SJSA1 (cell line): ENCODE measurements at regions not wholly inside any gene's neighbourhood (a gene's known extent, or its start where the extent isn't known, plus 50 kb on each side); places are given as distances from the start of the nearest gene placed in this dataset.
"Not testable (repeated sequence)": the region's sequence is repeated elsewhere in the genome, so short reads cannot be mapped to it uniquely, and the experiment has no call there.

ENCODE experiments used
- DNase-seq, 2 experiments: peaks; one replicate each; pipeline ENCODE4 v3.0.0-alpha.2; 2015 to 2020; ENCODE audit warnings: low spot score in 2 of 2, low read depth in 1 of 2
- H3K27ac ChIP-seq: fragments of 250-450 bp; sonication (Bioruptor Pico); 2 replicates; pipeline ENCODE4 v1.5.1; 2020; ENCODE audit warnings: mild to moderate bottlenecking, moderate library complexity
- H3K27me3 ChIP-seq: fragments of 250-450 bp; sonication (Bioruptor Pico); replicated peaks from 2 replicates; pipeline ENCODE4 v1.5.1; 2020; ENCODE audit warnings: mild to moderate bottlenecking, moderate library complexity
- H3K36me3 ChIP-seq: fragments of 250-450 bp; sonication (Bioruptor Pico); 2 replicates; pipeline ENCODE4 v1.5.1; 2020; ENCODE audit warnings: mild to moderate bottlenecking
- H3K4me1 ChIP-seq: fragments of 250-450 bp; sonication (Bioruptor Pico); replicated peaks from 2 replicates; pipeline ENCODE4 v1.6.1; 2021; ENCODE audit warnings: mild to moderate bottlenecking
- H3K4me3 ChIP-seq: fragments of 250-450 bp; sonication (Bioruptor Pico); 2 replicates; pipeline ENCODE4 v1.5.1; 2020; ENCODE audit warnings: mild to moderate bottlenecking
- H3K9me3 ChIP-seq: fragments of 250-450 bp; sonication (Bioruptor Pico); replicated peaks from 2 replicates; pipeline ENCODE4 v1.5.1; 2020; ENCODE audit warnings: mild to moderate bottlenecking

- no peaks in the 10 kb centered on the region for H3K9me3 ChIP-seq
Measured at GRCh38 chr20:26135325-26136110, 438.9 kb upstream of the ZNF337 start.

GRCh38 chr20:26134606-26135005 is 438.0 kb upstream of the ZNF337 start:
- Histone ChIP-seq H3K36me3 (no peaks in the 10 kb centered on the region), H3K4me3 (no peak overlapping the region), H3K9me3 (no peaks in the 10 kb centered on the region), H3K27ac (no peak overlapping the region), H3K27me3 (no peaks in the 10 kb centered on the region), H3K4me1 (no peaks in the 10 kb centered on the region)
- DNase-seq, result no peak

More at GRCh38 chr20:26135325-26136110, 438.9 kb upstream of the ZNF337 start:
- Histone ChIP-seq H3K27me3 (no peaks in the 10 kb centered on the region), H3K27ac (no peak overlapping the region), H3K4me1 (no peaks in the 10 kb centered on the region), H3K36me3 (no peaks in the 10 kb centered on the region), H3K4me3 (no peak overlapping the region)
- DNase-seq, result no peak

GRCh38 chr20:26133794-26134193 is 437.1 kb upstream of the ZNF337 start:
- not testable (repeated sequence) for H3K4me1 ChIP-seq, H3K27ac ChIP-seq, H3K4me3 ChIP-seq, DNase-seq, H3K36me3 ChIP-seq, H3K27me3 ChIP-seq, H3K9me3 ChIP-seq

GRCh38 chr20:26120920-26121319 is 424.3 kb upstream of the ZNF337 start:
- H3K27me3 ChIP-seq, DNase-seq, H3K4me1 ChIP-seq, H3K36me3 ChIP-seq, H3K4me3 ChIP-seq, H3K27ac ChIP-seq, H3K9me3 ChIP-seq: not testable (repeated sequence)

- not testable (repeated sequence) for H3K4me3 ChIP-seq, H3K36me3 ChIP-seq, DNase-seq, H3K27ac ChIP-seq, H3K27me3 ChIP-seq, H3K4me1 ChIP-seq, H3K9me3 ChIP-seq
Measured at GRCh38 chr20:26094498-26094897, 397.8 kb upstream of the ZNF337 start.

GRCh38 chr20:26091921-26092320 is 395.3 kb upstream of the ZNF337 start:
- not testable (repeated sequence) for DNase-seq, H3K36me3 ChIP-seq, H3K27me3 ChIP-seq, H3K4me1 ChIP-seq, H3K27ac ChIP-seq, H3K4me3 ChIP-seq, H3K9me3 ChIP-seq

GRCh38 chr20:26086195-26086594 is 389.5 kb upstream of the ZNF337 start:
- H3K4me3 ChIP-seq, H3K4me1 ChIP-seq, DNase-seq, H3K27ac ChIP-seq, H3K27me3 ChIP-seq, H3K9me3 ChIP-seq, H3K36me3 ChIP-seq: not testable (repeated sequence)

GRCh38 chr20:26073972-26074371 is 377.3 kb upstream of the ZNF337 start:
- H3K27ac ChIP-seq, DNase-seq, H3K4me1 ChIP-seq, H3K36me3 ChIP-seq, H3K27me3 ChIP-seq, H3K4me3 ChIP-seq, H3K9me3 ChIP-seq: not testable (repeated sequence)

GRCh38 chr20:26059324-26059723 is 362.7 kb upstream of the ZNF337 start:
- H3K4me1 ChIP-seq, H3K27me3 ChIP-seq, H3K27ac ChIP-seq, H3K36me3 ChIP-seq, H3K4me3 ChIP-seq, H3K9me3 ChIP-seq, DNase-seq: not testable (repeated sequence)

GRCh38 chr20:26058446-26058845 is 361.8 kb upstream of the ZNF337 start:
- not testable (repeated sequence) for DNase-seq, H3K9me3 ChIP-seq

GRCh38 chr20:26057135-26057752 is 360.6 kb upstream of the ZNF337 start:
- H3K36me3 ChIP-seq, H3K4me3 ChIP-seq, H3K27ac ChIP-seq, H3K27me3 ChIP-seq, H3K9me3 ChIP-seq, H3K4me1 ChIP-seq, DNase-seq: not testable (repeated sequence)

More at GRCh38 chr20:26058446-26058845, 361.8 kb upstream of the ZNF337 start:
- not testable (repeated sequence) for H3K36me3 ChIP-seq, H3K4me1 ChIP-seq, H3K4me3 ChIP-seq, H3K27me3 ChIP-seq, H3K27ac ChIP-seq

- H3K36me3 ChIP-seq, H3K27ac ChIP-seq, H3K9me3 ChIP-seq, H3K27me3 ChIP-seq, H3K4me3 ChIP-seq, H3K4me1 ChIP-seq, DNase-seq: not testable (repeated sequence)
Measured at GRCh38 chr20:26025792-26026191, 329.1 kb upstream of the ZNF337 start.

- H3K27me3 ChIP-seq, H3K4me1 ChIP-seq, DNase-seq, H3K27ac ChIP-seq, H3K36me3 ChIP-seq, H3K9me3 ChIP-seq, H3K4me3 ChIP-seq: not testable (repeated sequence)
Measured at GRCh38 chr20:26010942-26011276, 314.3 kb upstream of the ZNF337 start.

GRCh38 chr20:26010224-26010941 is 313.7 kb upstream of the ZNF337 start:
- not testable (repeated sequence) for H3K4me1 ChIP-seq, H3K36me3 ChIP-seq, H3K27me3 ChIP-seq, H3K9me3 ChIP-seq
- H3K27ac ChIP-seq, result peak overlapping the region; percentile 44; the same call in 1 of the 2 replicates
- peak in 1 of 2 experiments; percentile 44 for DNase-seq
- H3K4me3 ChIP-seq, result peak overlapping the region; percentile 35
